Body of pancreas (tissue), 4 donors: ENCODE measurements at regions not wholly inside any gene's neighbourhood (a gene's known extent, or its start where the extent isn't known, plus 50 kb on each side); places are given as distances from the start of the nearest gene placed in this dataset.

Source experiments
- ATAC-seq: fragments of 150-250 bp; one replicate; pipeline ENCODE4 v1.9.1; 2016
- DNase-seq, 4 donors: peaks; one replicate each; pipeline ENCODE4 v3.0.0-alpha.2; 2019
- H3K27ac ChIP-seq, 4 donors: fragments of 200-600 bp; sonication (generic); 1 replicate in 3 of 4; 2 replicates in 1 of 4; pipeline versions ENCODE4 v1.5.1 to v1.6.1; 2016 to 2019; ENCODE audit warnings: mild to moderate bottlenecking in 1 of 4, mixed read lengths in 1 of 4, moderate library complexity in 1 of 4
- H3K27me3 ChIP-seq, 2 donors: fragments of 200-600 bp; sonication (generic); one replicate each; pipeline ENCODE4 v1.6.0; 2016; ENCODE audit warnings: mild to moderate bottlenecking in 1 of 2
- H3K36me3 ChIP-seq, 2 donors: fragments of 200-600 bp; sonication (generic); replicated peaks in 1 of 2; 2 replicates each; pipeline ENCODE4 v1.5.1; 2016; ENCODE audit warnings: low read depth in 2 of 2; ENCODE audit not compliant: insufficient read depth in 1 of 2
- H3K4me1 ChIP-seq: fragments of 200-600 bp; sonication (generic); one replicate; pipeline ENCODE4 v1.6.0; 2016
- H3K4me3 ChIP-seq, 2 donors: fragments of 200-600 bp; sonication (generic); 1 replicate in 1 of 2; 2 replicates in 1 of 2; pipeline ENCODE4 v1.5.1; 2016 to 2019
- H3K9me3 ChIP-seq, 3 donors: fragments of 200-600 bp; sonication (generic); 1 replicate in 2 of 3; 2 replicates in 1 of 3; pipeline ENCODE4 v1.5.1; 2016
- CTCF ChIP-seq, 7 experiments: fragments of 450-650 bp in 4 of 7; fragments of 200-600 bp in 3 of 7; sonication (generic) in 3 of 7; IDR thresholded peaks; one replicate each; pipeline ENCODE4 v1.5.1; 2016 to 2019; ENCODE audit warnings: antibody characterized with exemption in 7 of 7
- POLR2A ChIP-seq, 3 donors: fragments of 450-650 bp; IDR thresholded peaks; one replicate each; pipeline ENCODE4 v1.6.1; 2016; ENCODE audit warnings: antibody characterized with exemption in 3 of 3, mild to moderate bottlenecking in 2 of 3
- WGBS, 2 donors: methylation state at CpG; one replicate each; pipeline ENCODE4 v1.1.5; 2017; 5-methylcytosine and 5-hydroxymethylcytosine counted together
- intact Hi-C: fragments of 100-400 bp; cut with DNase I; formaldehyde crosslinking; loops from one replicate; pipeline ENCODE4 v1.15.1; 2023

DNA sequence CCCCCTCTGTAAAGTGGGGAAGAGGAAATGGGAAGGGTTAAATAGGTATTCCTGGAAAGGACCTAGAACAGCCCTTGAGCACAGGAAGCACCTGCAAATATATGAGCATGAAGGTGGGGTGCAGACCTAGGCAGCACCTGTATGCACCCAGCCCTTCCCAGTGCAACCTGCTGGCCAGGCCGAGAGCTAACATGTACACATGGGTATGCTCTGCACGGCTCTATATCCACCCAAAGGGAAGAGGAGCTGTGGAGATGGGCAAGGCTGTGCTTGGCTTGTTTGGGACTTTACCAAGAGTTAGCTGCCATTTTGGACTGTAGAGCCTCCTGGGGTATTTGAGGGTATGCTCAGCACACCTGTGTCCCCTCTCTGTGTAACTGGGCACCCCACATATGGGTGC is 171.2 kb downstream of the KLF13 start:
- Histone ChIP-seq H3K9me3 (no peaks in the 10 kb centered on the region), H3K27ac (no peak overlapping the region), H3K27me3 (no peaks in the 10 kb centered on the region), H3K4me3 (no peak overlapping the region), H3K36me3 (no peaks in the 10 kb centered on the region), H3K4me1 (no peaks in the 10 kb centered on the region)
- ATAC-seq (no peak), DNase-seq (no peak)
- 86 to 100% methylated on average over 2 of the region's 2 CpGs for WGBS, 2 donors
- TF ChIP-seq POLR2A (IDR thresholded peaks at IDR 0.05) (no peak), CTCF (IDR thresholded peaks at IDR 0.05) (no peak)
- intact Hi-C loops: no loop called here

DNA sequence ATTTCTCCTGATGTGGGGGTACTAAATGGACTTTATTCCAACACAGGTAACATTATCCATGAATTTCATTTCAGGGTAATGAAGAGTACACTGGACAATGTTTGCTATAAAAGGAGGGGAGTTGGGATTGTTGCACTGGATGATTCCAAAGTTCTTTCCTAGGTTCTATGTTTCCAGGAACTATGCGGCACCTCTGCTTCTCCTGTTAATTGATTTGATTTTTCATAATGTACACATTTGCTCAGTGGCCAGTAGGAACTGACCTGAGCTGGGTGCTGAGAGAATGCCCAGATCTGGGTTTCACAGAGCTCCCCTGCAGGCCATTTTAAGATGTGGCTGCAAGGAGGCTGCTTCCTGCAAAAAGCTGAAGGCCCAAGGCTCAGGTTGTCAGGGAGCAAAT is 171.7 kb downstream of the KLF13 start:
- Histone ChIP-seq H3K4me1 (no peaks in the 10 kb centered on the region), H3K4me3 (no peak overlapping the region), H3K9me3 (no peaks in the 10 kb centered on the region), H3K27ac (no peak overlapping the region), H3K27me3 (no peaks in the 10 kb centered on the region), H3K36me3 (no peaks in the 10 kb centered on the region)
- 85 to 96% methylated on average over 1 of the region's 1 CpG for WGBS, 2 donors
- DNase-seq: no peak
- ATAC-seq: no peak
- TF ChIP-seq POLR2A (IDR thresholded peaks at IDR 0.05) (no peak), CTCF (IDR thresholded peaks at IDR 0.05) (no peak)
- intact Hi-C loops: no loop called here

DNA sequence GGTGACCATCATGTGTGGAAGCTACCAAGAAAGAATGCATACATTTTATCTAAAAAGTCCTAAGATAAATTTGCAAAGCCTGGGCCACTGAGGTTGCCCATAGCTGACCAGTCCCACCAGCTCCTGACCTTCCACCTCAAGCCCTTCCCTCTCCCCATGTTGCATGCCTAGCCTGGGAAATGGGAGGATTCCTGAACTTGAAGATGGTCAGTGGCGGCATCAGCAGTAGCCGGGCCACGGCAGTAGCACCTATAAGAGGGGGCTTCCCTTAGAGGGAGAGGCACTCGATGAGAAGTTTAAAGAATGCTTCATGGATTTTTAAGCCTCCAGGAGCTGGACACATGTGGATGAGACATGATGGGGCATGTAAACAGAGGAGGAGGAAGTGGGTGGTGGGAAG is 172.1 kb downstream of the KLF13 start:
- H3K9me3 ChIP-seq: no peaks in the 10 kb centered on the region
- DNase-seq (no peak), ATAC-seq (no peak)
- no peaks in the 10 kb centered on the region for H3K36me3 ChIP-seq
- no peaks in the 10 kb centered on the region for H3K4me1 ChIP-seq
- intact Hi-C loops: no loop called here
- 84 to 95% methylated on average over 4 of the region's 4 CpGs for WGBS, 2 donors
- H3K27me3 ChIP-seq: no peaks in the 10 kb centered on the region
- no peak overlapping the region for H3K4me3 ChIP-seq
- H3K27ac ChIP-seq: no peak overlapping the region
- TF ChIP-seq CTCF (IDR thresholded peaks at IDR 0.05): no peak
- TF ChIP-seq POLR2A (IDR thresholded peaks at IDR 0.05): no peak

- Histone ChIP-seq H3K9me3 (no peaks in the 10 kb centered on the region), H3K36me3 (no peaks in the 10 kb centered on the region), H3K4me3 (no peak overlapping the region), H3K27ac (no peak overlapping the region), H3K27me3 (no peaks in the 10 kb centered on the region), H3K4me1 (no peaks in the 10 kb centered on the region)
- WGBS, 2 donors: 87 to 95% methylated on average over 10 to 11 of the region's 13 CpGs
- TF ChIP-seq CTCF (IDR thresholded peaks at IDR 0.05): no peak
- no peak for TF ChIP-seq POLR2A (IDR thresholded peaks at IDR 0.05)
- ATAC-seq: no peak
- intact Hi-C loops: no loop called here
- no peak for DNase-seq
Observed at GRCh38 chr15:31499236-31499952, 172.8 kb downstream of the KLF13 start.
